Bronchial epithelial cell (primary cell): ENCODE measurements at regions not wholly inside any gene's neighbourhood (a gene's known extent, or its start where the extent isn't known, plus 50 kb on each side); places are given as distances from the start of the nearest gene placed in this dataset.
"Not testable (repeated sequence)": the region's sequence is repeated elsewhere in the genome, so short reads cannot be mapped to it uniquely, and the experiment has no call there.

ENCODE experiments used
- DNase-seq: peaks from one replicate; pipeline ENCODE4 v3.0.0-alpha.2; 2010; ENCODE audit warnings: low read depth
- FAIRE-seq: peaks from 2 replicates; lab custom pipeline; 2011; peaks lifted over from hg19 to GRCh38; lab: Jason Lieb, UNC
- H3K27me3 ChIP-seq: 2 replicates; pipeline ENCODE4 v1.5.1; 2011; ENCODE audit warnings: low read length; ENCODE audit not compliant: control insufficient read depth, insufficient read depth
- H3K36me3 ChIP-seq: 2 replicates; pipeline ENCODE4 v1.5.1; 2011; ENCODE audit warnings: low read length; ENCODE audit not compliant: control insufficient read depth, insufficient read depth
- H3K4me3 ChIP-seq: 2 replicates; pipeline ENCODE4 v1.5.1; 2011; ENCODE audit warnings: mild to moderate bottlenecking, low read depth, low read length, control low read depth
- TF ChIP-seq, protein P1 (sequence below): IDR thresholded peaks from 2 replicates; pipeline ENCODE4 v1.5.1; 2011; ENCODE audit warnings: mild to moderate bottlenecking, moderate library complexity, low read length, control low read depth, inconsistent platforms; ENCODE audit not compliant: insufficient read depth, severe bottlenecking

DNA sequence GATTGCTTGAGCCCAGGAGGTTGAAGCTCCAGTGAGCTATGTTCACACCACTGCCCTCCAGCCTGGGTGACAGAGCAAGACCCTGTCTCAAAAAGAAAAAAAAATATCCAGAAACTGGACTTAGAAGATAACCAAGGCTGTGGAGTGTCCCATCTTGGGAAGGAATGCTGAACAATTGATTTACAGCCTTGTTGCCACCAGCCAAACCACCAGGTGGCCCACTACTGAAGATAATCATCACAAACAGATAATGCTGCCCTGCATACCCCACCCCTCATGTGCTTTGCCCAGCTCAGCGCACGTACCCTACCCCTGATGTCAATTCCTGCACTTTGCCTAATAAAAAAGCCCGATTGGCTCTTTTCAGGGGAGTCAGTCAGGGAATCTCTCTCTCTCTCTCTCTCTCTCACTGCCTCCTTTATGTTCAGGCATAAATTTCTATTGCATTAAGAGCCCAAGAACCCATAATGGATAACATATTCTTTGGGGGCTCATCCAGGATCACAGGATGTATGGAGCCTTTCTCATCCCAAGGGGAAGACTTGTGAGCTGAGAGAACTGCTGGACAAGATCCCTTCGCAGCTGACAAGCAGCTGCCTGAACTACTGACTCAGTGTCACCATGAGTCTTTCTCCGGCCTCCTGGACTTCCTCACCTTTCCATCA, 166.4 kb downstream of the CD24 start:
- Histone ChIP-seq H3K36me3 (no peaks in the 10 kb centered on the region), H3K4me3 (no peak overlapping the region), H3K27me3 (no peaks in the 10 kb centered on the region)
- TF ChIP-seq, protein P1, sequence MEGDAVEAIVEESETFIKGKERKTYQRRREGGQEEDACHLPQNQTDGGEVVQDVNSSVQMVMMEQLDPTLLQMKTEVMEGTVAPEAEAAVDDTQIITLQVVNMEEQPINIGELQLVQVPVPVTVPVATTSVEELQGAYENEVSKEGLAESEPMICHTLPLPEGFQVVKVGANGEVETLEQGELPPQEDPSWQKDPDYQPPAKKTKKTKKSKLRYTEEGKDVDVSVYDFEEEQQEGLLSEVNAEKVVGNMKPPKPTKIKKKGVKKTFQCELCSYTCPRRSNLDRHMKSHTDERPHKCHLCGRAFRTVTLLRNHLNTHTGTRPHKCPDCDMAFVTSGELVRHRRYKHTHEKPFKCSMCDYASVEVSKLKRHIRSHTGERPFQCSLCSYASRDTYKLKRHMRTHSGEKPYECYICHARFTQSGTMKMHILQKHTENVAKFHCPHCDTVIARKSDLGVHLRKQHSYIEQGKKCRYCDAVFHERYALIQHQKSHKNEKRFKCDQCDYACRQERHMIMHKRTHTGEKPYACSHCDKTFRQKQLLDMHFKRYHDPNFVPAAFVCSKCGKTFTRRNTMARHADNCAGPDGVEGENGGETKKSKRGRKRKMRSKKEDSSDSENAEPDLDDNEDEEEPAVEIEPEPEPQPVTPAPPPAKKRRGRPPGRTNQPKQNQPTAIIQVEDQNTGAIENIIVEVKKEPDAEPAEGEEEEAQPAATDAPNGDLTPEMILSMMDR: no peak
- DNase-seq: no peak
- no peak for FAIRE-seq

DNA sequence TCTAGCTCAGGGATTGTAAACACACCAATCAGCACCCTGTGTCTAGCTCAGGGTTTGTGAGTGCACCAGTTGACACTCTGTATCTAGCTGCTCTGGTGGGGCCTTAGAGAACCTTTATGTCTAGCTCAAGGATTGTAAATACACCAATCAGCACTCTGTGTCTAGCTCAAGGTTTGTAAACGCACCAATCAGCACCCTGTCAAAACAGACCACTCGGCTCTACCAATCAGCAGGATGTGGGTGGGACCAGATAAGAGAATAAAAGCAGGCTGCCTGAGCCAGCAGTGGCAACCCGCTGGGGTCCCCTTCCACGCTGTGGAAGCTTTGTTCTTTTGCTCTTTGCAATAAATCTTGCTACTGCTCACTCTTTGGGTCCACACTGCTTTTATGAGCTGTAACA, 168.3 kb downstream of the CD24 start:
- H3K36me3 ChIP-seq, H3K27me3 ChIP-seq, H3K4me3 ChIP-seq, DNase-seq, FAIRE-seq: not testable (repeated sequence)

DNA sequence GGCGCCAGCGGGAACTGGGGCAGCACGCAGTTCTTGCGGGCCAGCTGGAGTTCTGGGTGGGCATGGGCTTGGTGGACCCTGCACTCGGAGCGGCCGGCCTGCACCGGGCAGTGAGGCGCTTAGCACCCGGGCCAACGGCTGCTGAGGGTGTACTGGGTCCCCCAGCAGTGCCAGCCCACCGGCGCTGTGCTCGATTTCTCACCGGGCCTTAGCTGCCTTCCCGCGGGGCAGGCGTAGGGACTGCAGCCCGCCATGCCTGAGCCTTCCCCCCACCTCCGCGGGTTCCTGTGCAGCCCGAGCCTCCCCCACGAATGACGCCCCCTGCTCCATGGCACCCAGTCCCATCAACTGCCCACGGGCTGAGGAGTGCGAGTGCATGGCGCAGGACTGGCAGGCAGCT, 168.8 kb downstream of the CD24 start:
- Histone ChIP-seq H3K36me3 (no peaks in the 10 kb centered on the region), H3K27me3 (no peaks in the 10 kb centered on the region), H3K4me3 (no peak overlapping the region)
- DNase-seq (no peak), FAIRE-seq (no peak)
- TF ChIP-seq, protein P1: no peak

DNA sequence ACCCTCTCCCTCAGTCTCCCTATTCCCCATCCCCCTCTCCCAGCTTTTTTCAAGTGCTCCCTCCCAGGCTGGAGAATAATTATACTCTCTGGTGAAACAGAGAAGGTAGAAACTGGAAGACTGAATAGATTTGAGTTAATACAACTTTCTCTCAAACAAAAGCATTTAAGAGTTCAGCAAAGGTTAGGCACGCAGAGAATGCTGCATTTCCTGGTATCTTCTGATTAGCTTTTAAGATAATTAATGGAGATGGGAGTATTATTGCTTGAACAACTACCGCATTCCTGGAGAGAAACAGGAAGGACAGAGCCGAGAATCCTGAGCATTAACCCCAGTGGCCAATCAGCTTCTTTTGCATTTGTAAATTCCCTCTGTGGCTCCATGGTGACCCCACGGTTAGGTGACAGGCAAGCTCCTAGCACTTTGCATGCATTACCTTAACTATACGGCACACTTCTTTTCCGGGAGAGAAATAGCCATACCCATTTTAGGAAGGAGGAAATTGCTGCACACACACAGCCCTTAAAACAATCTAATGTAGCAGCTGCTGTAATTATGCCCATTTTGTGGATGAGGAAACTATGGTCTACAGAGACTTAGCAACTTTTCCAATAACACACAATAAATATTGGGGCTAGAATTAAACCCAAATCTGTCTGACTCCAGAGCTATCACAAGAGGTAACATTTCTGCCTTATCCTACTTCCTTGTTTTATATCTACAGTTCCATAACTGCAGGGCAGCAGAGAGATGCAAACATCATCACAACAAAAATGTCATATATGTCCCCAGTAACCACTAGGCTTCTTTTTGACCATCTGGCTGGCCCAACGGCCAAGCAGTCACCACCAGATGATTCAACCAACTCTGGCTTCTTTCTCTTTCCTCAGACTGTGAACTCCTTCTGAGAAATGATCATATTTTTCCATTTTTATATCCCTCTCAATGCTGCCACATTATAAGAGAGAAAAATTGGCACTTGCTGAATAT, 169.9 kb downstream of the CD24 start:
- H3K36me3 ChIP-seq: no peaks in the 10 kb centered on the region
- no peak for DNase-seq
- FAIRE-seq: no peak
- TF ChIP-seq, protein P1: no peak
- H3K27me3 ChIP-seq: no peaks in the 10 kb centered on the region
- H3K4me3 ChIP-seq: no peak overlapping the region

DNA sequence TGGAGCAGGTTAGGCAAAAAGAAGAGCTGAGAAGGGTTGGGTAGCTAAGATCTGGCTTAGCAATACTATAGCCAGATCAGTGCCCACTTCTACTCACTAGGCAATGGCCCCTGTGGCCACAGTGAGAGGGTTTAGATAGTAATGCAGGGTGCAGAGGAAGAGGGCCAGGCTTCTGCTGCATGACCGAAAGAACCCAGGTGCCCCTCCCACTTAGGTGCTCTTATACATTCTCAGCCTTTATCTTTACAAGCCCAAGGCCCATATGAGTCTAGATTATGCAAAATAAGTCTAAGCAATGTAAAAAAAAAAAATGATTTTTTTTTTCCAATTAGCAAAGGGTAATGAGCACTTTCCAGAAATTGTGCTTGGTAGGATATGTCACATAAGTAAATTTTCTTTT, 171.3 kb downstream of the CD24 start:
- Histone ChIP-seq H3K27me3 (no peaks in the 10 kb centered on the region), H3K36me3 (no peaks in the 10 kb centered on the region), H3K4me3 (no peak overlapping the region)
- TF ChIP-seq, protein P1: no peak
- DNase-seq (no peak), FAIRE-seq (no peak)

DNA sequence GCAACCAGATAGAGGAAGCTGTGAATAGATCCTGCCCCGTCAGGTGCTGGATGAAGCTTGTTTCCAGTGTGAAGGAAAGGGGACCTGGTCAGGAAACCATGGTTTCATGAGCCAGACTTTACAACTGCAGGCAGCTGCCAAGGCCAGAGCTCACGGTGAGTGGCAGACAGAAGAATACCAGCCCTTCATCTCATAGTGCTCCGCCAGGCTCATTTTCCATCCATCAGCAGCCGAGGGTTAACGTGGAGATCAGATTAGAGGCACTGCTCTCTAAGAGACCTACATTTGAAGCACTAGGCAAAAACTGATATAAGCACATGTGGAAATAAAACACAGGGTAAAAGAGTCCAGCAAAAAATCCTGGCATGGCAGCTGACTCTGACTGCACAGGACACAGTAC, 172.4 kb downstream of the CD24 start:
- TF ChIP-seq, protein P1: no peak
- no peak for DNase-seq
- no peaks in the 10 kb centered on the region for H3K36me3 ChIP-seq
- H3K27me3 ChIP-seq: no peaks in the 10 kb centered on the region
- H3K4me3 ChIP-seq: no peak overlapping the region
- FAIRE-seq: no peak
